HepG2 (cell line): ENCODE measurements at regions not wholly inside any gene's neighbourhood (a gene's known extent, or its start where the extent isn't known, plus 50 kb on each side); places are given as distances from the start of the nearest gene placed in this dataset.
A peak's percentile ranks its signal among the peaks of the same experiment; 100 is the strongest.

Experiments used
- ATAC-seq: fragments of 200-7000 bp; cut with Tn5 transposase; 3 replicates; pipeline ENCODE4 v1.9.1; 2020; ENCODE audit warnings: mild to moderate bottlenecking, moderate library complexity
- BruUV-seq: library from RNA; stranded (reverse); fragments of 400-500 nt; replicated peaks from 2 replicates; lab custom pipeline; 2021; lab: Mats Ljungman, UMichigan
- CTCF ChIA-PET: fragments of 300-600 bp; formaldehyde crosslinking; extraction: SDS; loops from one replicate; lab custom pipeline; 2021; ENCODE audit warnings: low total read pairs, inconsistent platforms, low intra/inter-chr PET ratio; lab: Yijun Ruan, JAX
- POLR2A ChIA-PET: fragments of 350-600 bp; sonication (Branson Sonifier 250); formaldehyde crosslinking; loops from one replicate; lab custom pipeline; 2020; ENCODE audit warnings: antibody characterized with exemption, inconsistent platforms; lab: Yijun Ruan, JAX
- DNase-seq: peaks from one replicate; pipeline ENCODE4 v3.0.0-alpha.2; 2015; ENCODE audit warnings: low spot score
- FAIRE-seq: peaks from 3 replicates; lab custom pipeline; 2011; peaks lifted over from hg19 to GRCh38; lab: Jason Lieb, UNC
- H2AFZ ChIP-seq: one replicate; pipeline ENCODE4 v1.6.1; 2011; ENCODE audit warnings: low read length, inconsistent platforms
- H3K27ac ChIP-seq: fragments of 300-600 bp; 3 replicates; pipeline ENCODE4 v1.8.0; 2011; ENCODE audit warnings: mixed run types, mild to moderate bottlenecking, mixed read lengths, low read length, inconsistent platforms; ENCODE audit not compliant: insufficient read depth; ENCODE audit errors: extremely low read length
- H3K27me3 ChIP-seq, 2 experiments: fragments of 200-600 bp in 1 of 2; 2 replicates in 1 of 2; 3 replicates in 1 of 2; pipeline versions ENCODE4 v1.6.0 to v1.8.0; 2011; ENCODE audit warnings: low read length in 2 of 2, mild to moderate bottlenecking in 2 of 2, moderate library complexity in 2 of 2, inconsistent platforms in 1 of 2; ENCODE audit not compliant: insufficient read depth in 2 of 2, control insufficient read depth in 1 of 2
- H3K36me3 ChIP-seq, 2 experiments: fragments of 200-600 bp in 1 of 2; replicated peaks in 1 of 2; 2 replicates in 1 of 2; 3 replicates in 1 of 2; pipeline versions ENCODE4 v1.5.1 to v1.8.0; 2011; ENCODE audit warnings: low read length in 2 of 2, inconsistent platforms in 1 of 2; ENCODE audit not compliant: insufficient read depth in 2 of 2, control insufficient read depth in 1 of 2
- H3K4me1 ChIP-seq: 2 replicates; pipeline ENCODE4 v1.5.1; 2012; ENCODE audit warnings: low read length, inconsistent platforms; ENCODE audit not compliant: insufficient read depth
- H3K4me2 ChIP-seq: 2 replicates; pipeline ENCODE4 v1.6.0; 2011; ENCODE audit warnings: low read depth, low read length, inconsistent platforms
- H3K4me3 ChIP-seq, 3 experiments: fragments of 200-600 bp in 1 of 3; sonication (generic), shearing (Covaris generic) in 1 of 3; replicated peaks in 1 of 3; 2 replicates each; pipeline ENCODE4 v1.5.1; 2011 to 2016; ENCODE audit warnings: low read length in 3 of 3, inconsistent platforms in 2 of 3, low read depth in 2 of 3, mild to moderate bottlenecking in 2 of 3, control low read depth in 1 of 3, mixed read lengths in 1 of 3; ENCODE audit not compliant: insufficient read depth in 1 of 3
- H3K79me2 ChIP-seq: one replicate; pipeline ENCODE4 v1.6.1; 2011; ENCODE audit warnings: low read length, inconsistent platforms; ENCODE audit not compliant: insufficient read depth
- H3K9ac ChIP-seq: 2 replicates; pipeline ENCODE4 v1.6.0; 2011; ENCODE audit warnings: mild to moderate bottlenecking, low read depth, low read length, inconsistent platforms; ENCODE audit not compliant: insufficient read depth
- H3K9me3 ChIP-seq: 2 replicates; pipeline ENCODE4 v1.5.1; 2012; ENCODE audit warnings: mild to moderate bottlenecking, low read length
- H4K20me1 ChIP-seq: 2 replicates; pipeline ENCODE4 v1.6.0; 2011; ENCODE audit warnings: inconsistent platforms, mild to moderate bottlenecking, low read length, moderate library complexity; ENCODE audit not compliant: insufficient read depth
- CBFB ChIP-seq: sonication (generic); formaldehyde crosslinking; IDR thresholded peaks from 2 replicates; pipeline ENCODE4 v1.4.0; 2020; ENCODE audit warnings: missing genetic modification reagents
- FOXO1 ChIP-seq: sonication (generic); formaldehyde crosslinking; IDR thresholded peaks from 2 replicates; pipeline ENCODE4 v1.4.0; 2020; ENCODE audit warnings: missing genetic modification reagents
- FOXP4 ChIP-seq: sonication (generic); formaldehyde crosslinking; IDR thresholded peaks from 2 replicates; pipeline ENCODE4 v1.4.0; 2020; ENCODE audit warnings: missing genetic modification reagents
- GABPA ChIP-seq, 2 experiments: IDR thresholded peaks; 2 replicates each; pipeline ENCODE4 v1.6.1; 2011 to 2016; ENCODE audit warnings: low read depth in 2 of 2, low read length in 1 of 2, missing biosample characterization in 1 of 2, missing genetic modification characterization in 1 of 2
- HNF4A ChIP-seq: sonication (generic); formaldehyde crosslinking; IDR thresholded peaks from 2 replicates; pipeline ENCODE4 v1.4.0; 2020; ENCODE audit warnings: missing genetic modification reagents
- MNT ChIP-seq: fragments of 450-650 bp; IDR thresholded peaks from 2 replicates; pipeline ENCODE4 v1.6.1; 2016
- NFE2L1 ChIP-seq: sonication (generic); formaldehyde crosslinking; IDR thresholded peaks from 2 replicates; pipeline ENCODE4 v1.4.0; 2020; ENCODE audit warnings: missing genetic modification reagents, mild to moderate bottlenecking, borderline replicate concordance
- RXRB ChIP-seq: IDR thresholded peaks from 2 replicates; pipeline ENCODE4 v1.6.1; 2016; ENCODE audit warnings: borderline replicate concordance, missing genetic modification reagents, missing compliant biosample characterization
- SMC3 ChIP-seq: IDR thresholded peaks from 2 replicates; pipeline ENCODE4 v1.6.1; 2011; ENCODE audit warnings: low read length, improper control_type of control experiment
- SPEN ChIP-seq: sonication (generic); formaldehyde crosslinking; IDR thresholded peaks from 2 replicates; pipeline ENCODE4 v1.5.1; 2020; ENCODE audit warnings: low read depth, mild to moderate bottlenecking, missing genetic modification reagents
- STAG1 ChIP-seq: sonication (generic); formaldehyde crosslinking; IDR thresholded peaks from 2 replicates; pipeline ENCODE4 v1.4.0; 2020; ENCODE audit warnings: missing genetic modification reagents
- ZBTB7A ChIP-seq: sonication (generic); formaldehyde crosslinking; IDR thresholded peaks from 2 replicates; pipeline ENCODE4 v1.8.0; 2022; ENCODE audit warnings: mild to moderate bottlenecking, missing genetic modification reagents
- ZFP36L1 ChIP-seq: sonication (generic); formaldehyde crosslinking; IDR thresholded peaks from 2 replicates; pipeline ENCODE4 v1.8.0; 2022; ENCODE audit warnings: mild to moderate bottlenecking, missing genetic modification reagents, moderate library complexity
- ZMYM4 ChIP-seq: sonication (generic); formaldehyde crosslinking; IDR thresholded peaks from 2 replicates; pipeline ENCODE4 v1.8.1; 2023; ENCODE audit warnings: mild to moderate bottlenecking, missing genetic modification reagents
- ZNF225 ChIP-seq: sonication (generic); formaldehyde crosslinking; IDR thresholded peaks from 2 replicates; pipeline ENCODE4 v1.4.0; 2020; ENCODE audit warnings: mild to moderate bottlenecking, missing genetic modification reagents
- ZNF232 ChIP-seq: sonication (generic); formaldehyde crosslinking; IDR thresholded peaks from 2 replicates; pipeline ENCODE4 v1.4.0; 2020; ENCODE audit warnings: missing genetic modification reagents, borderline replicate concordance
- ZNF337 ChIP-seq: sonication (generic); formaldehyde crosslinking; IDR thresholded peaks from 2 replicates; pipeline ENCODE4 v1.5.1; 2020; ENCODE audit warnings: missing genetic modification reagents, low read depth, mild to moderate bottlenecking, borderline replicate concordance
- ZNF644 ChIP-seq: IDR thresholded peaks from 2 replicates; pipeline ENCODE4 v1.6.1; 2016; ENCODE audit warnings: low read depth
- ZNF879 ChIP-seq: sonication (generic); formaldehyde crosslinking; IDR thresholded peaks from 2 replicates; pipeline ENCODE4 v1.8.1; 2023; ENCODE audit warnings: missing genetic modification reagents
- WGBS: methylation state at CpG from one replicate; pipeline ENCODE4 v1.1.6; 2017; ENCODE audit warnings: low lambda C conversion rate; 5-methylcytosine and 5-hydroxymethylcytosine counted together
- in situ Hi-C: cut with HindIII; loops from 2 replicates; pipeline ENCODE4 v1.10.0; 2017; ENCODE audit warnings: low pct_unique_long_range_greater_than_20kb; ENCODE audit not compliant: extremely low pct_ligation_motif_present
- intact Hi-C: fragments of 100-400 bp; cut with micrococcal nuclease; formaldehyde crosslinking; loops from one replicate; pipeline ENCODE4 v1.10.0; 2022; ENCODE audit not compliant: unreplicated experiment
- TF ChIP-seq, protein P1 (sequence below): sonication (generic); formaldehyde crosslinking; IDR thresholded peaks from 2 replicates; pipeline ENCODE4 v1.5.1; 2020; ENCODE audit warnings: missing genetic modification reagents, mild to moderate bottlenecking, borderline replicate concordance
- TF ChIP-seq, protein P2 (sequence below): sonication (generic); formaldehyde crosslinking; IDR thresholded peaks from 2 replicates; pipeline ENCODE4 v1.5.0; 2020; ENCODE audit warnings: missing genetic modification reagents

GRCh38 chr2:147045113-147045512, 799.7 kb upstream of the ACVR2A start:
- H3K4me1 ChIP-seq: peaks cover 4% of the 10 kb centered on the region; the same call in 1 of the 2 replicates
- no peaks in the 10 kb centered on the region for H3K36me3 ChIP-seq
- POLR2A ChIA-PET: no interaction called here
- peak; percentile 34 for FAIRE-seq
- no peaks in the 10 kb centered on the region for H4K20me1 ChIP-seq
- H3K79me2 ChIP-seq: no peaks in the 10 kb centered on the region
- 5% methylated on average over 2 of the region's 2 CpGs for WGBS
- H3K9me3 ChIP-seq: no peaks in the 10 kb centered on the region
- intact Hi-C loops (loop anchor here (1.0 to 2.0 kb wide), 2 partner anchors 288 to 866 kb away; no protein-coding TSS in a partner anchor), in situ Hi-C loops (loop anchor here (10.0 kb wide), 1 partner anchor 870 kb away; no protein-coding TSS in a partner anchor)
- H3K4me3 ChIP-seq: no peak overlapping the region
- no peak overlapping the region for H3K27ac ChIP-seq
- H3K27me3 ChIP-seq: no peaks in the 10 kb centered on the region
- no peak overlapping the region for H3K9ac ChIP-seq
- ATAC-seq: peak; percentile 92
- DNase-seq: peak; percentile 45
- H2AFZ ChIP-seq: no peak overlapping the region
- BruUV-seq: no TSS peak
- H3K4me2 ChIP-seq: peak overlapping the region; percentile 63
- CTCF ChIA-PET: interaction anchor here (1.5 kb wide), 2 partner anchors 287 to 866 kb away, joined by 3 to 12 read pairs; no protein-coding TSS in a partner anchor
- TF ChIP-seq ZNF644 (CRISPR knock-in tag) (peak; percentile 64), RXRB (CRISPR knock-in tag) (no peak), HNF4A (CRISPR knock-in tag) (peak; percentile 49), ZNF879 (CRISPR knock-in tag) (no peak), CBFB (CRISPR knock-in tag) (no peak), SPEN (CRISPR knock-in tag) (no peak), SMC3 (peak; percentile 70; the same call in 1 of the 2 replicates), ZNF225 (CRISPR knock-in tag) (no peak), ZNF337 (CRISPR knock-in tag) (no peak), ZFP36L1 (no peak), ZNF232 (CRISPR knock-in tag) (no peak), NFE2L1 (CRISPR knock-in tag) (no peak), ZMYM4 (CRISPR knock-in tag) (peak; percentile 21; the same call in 1 of the 2 replicates), FOXP4 (CRISPR knock-in tag) (no peak), FOXO1 (CRISPR knock-in tag) (0 out of 2 replicates have a peak, but pooled peaks have one; percentile 10), STAG1 (CRISPR knock-in tag) (peak; percentile 71), GABPA (IDR thresholded peaks at IDR 0.05; ENCODE audit: low read depth, low read length) (no peak), GABPA (CRISPR knock-in tag; IDR thresholded peaks at IDR 0.05; ENCODE audit: low read depth) (peak; percentile 43; the same call in 1 of the 2 replicates), MNT (no peak), ZBTB7A (CRISPR knock-in tag) (no peak)
- TF ChIP-seq, protein P1, sequence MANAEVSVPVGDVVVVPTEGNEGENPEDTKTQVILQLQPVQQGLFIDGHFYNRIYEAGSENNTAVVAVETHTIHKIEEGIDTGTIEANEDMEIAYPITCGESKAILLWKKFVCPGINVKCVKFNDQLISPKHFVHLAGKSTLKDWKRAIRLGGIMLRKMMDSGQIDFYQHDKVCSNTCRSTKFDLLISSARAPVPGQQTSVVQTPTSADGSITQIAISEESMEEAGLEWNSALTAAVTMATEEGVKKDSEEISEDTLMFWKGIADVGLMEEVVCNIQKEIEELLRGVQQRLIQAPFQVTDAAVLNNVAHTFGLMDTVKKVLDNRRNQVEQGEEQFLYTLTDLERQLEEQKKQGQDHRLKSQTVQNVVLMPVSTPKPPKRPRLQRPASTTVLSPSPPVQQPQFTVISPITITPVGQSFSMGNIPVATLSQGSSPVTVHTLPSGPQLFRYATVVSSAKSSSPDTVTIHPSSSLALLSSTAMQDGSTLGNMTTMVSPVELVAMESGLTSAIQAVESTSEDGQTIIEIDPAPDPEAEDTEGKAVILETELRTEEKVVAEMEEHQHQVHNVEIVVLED (CRISPR knock-in tag): no peak
- TF ChIP-seq, protein P2, sequence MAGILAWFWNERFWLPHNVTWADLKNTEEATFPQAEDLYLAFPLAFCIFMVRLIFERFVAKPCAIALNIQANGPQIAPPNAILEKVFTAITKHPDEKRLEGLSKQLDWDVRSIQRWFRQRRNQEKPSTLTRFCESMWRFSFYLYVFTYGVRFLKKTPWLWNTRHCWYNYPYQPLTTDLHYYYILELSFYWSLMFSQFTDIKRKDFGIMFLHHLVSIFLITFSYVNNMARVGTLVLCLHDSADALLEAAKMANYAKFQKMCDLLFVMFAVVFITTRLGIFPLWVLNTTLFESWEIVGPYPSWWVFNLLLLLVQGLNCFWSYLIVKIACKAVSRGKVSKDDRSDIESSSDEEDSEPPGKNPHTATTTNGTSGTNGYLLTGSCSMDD (CRISPR knock-in tag): no peak
